Esophagus squamous epithelium (tissue), 5 donors: ENCODE measurements at regions not wholly inside any gene's neighbourhood (a gene's known extent, or its start where the extent isn't known, plus 50 kb on each side); places are given as distances from the start of the nearest gene placed in this dataset.

Experiments
- DNase-seq: peaks from one replicate; lab custom pipeline; 2025; lab: John Stamatoyannopoulos, UW
- H3K27ac ChIP-seq, 4 donors: fragments of 200-600 bp; sonication (generic); one replicate each; pipeline ENCODE4 v1.5.1; 2016 to 2019; ENCODE audit warnings: mild to moderate bottlenecking in 1 of 4
- H3K27me3 ChIP-seq, 4 donors: fragments of 200-600 bp; sonication (generic); 1 replicate in 3 of 4; 2 replicates in 1 of 4; pipeline versions ENCODE4 v1.5.1 to v1.6.0; 2017 to 2021; ENCODE audit warnings: antibody characterized with exemption in 1 of 4
- H3K36me3 ChIP-seq, 3 donors: fragments of 200-600 bp; sonication (generic); one replicate each; pipeline ENCODE4 v1.5.1; 2016 to 2019
- H3K4me1 ChIP-seq, 3 donors: fragments of 200-600 bp; sonication (generic); one replicate each; pipeline ENCODE4 v1.5.1; 2017 to 2019
- H3K4me3 ChIP-seq, 4 donors: fragments of 200-600 bp; sonication (generic); 1 replicate in 3 of 4; 2 replicates in 1 of 4; pipeline ENCODE4 v1.5.1; 2016 to 2019; ENCODE audit warnings: mild to moderate bottlenecking in 2 of 4, moderate library complexity in 1 of 4
- H3K9me3 ChIP-seq, 3 donors: fragments of 200-600 bp; sonication (generic); one replicate each; pipeline ENCODE4 v1.5.1; 2016 to 2019
- CTCF ChIP-seq, 6 experiments: fragments of 450-650 bp in 4 of 6; fragments of 200-600 bp in 2 of 6; sonication (generic) in 2 of 6; IDR thresholded peaks; one replicate each; pipeline ENCODE4 v1.5.1; 2016 to 2019; ENCODE audit warnings: antibody characterized with exemption in 6 of 6, mild to moderate bottlenecking in 4 of 6, moderate library complexity in 4 of 6
- POLR2A ChIP-seq, 4 donors: fragments of 450-650 bp; IDR thresholded peaks; one replicate each; pipeline ENCODE4 v1.6.1; 2017; ENCODE audit warnings: antibody characterized with exemption in 4 of 4, mild to moderate bottlenecking in 4 of 4, moderate library complexity in 3 of 4
- WGBS, 2 donors: methylation state at CpG; one replicate each; pipeline ENCODE4 v1.1.5; 2018; 5-methylcytosine and 5-hydroxymethylcytosine counted together
- intact Hi-C: fragments of 100-400 bp; cut with DNase I; formaldehyde crosslinking; loops from one replicate; pipeline ENCODE4 v1.15.0; 2022
- donor health status: DM: yes; HTN: yes; CAD: no.

- no peaks in the 10 kb centered on the region for H3K36me3 ChIP-seq
- intact Hi-C loops = no loop called here
- H3K9me3 ChIP-seq = no peaks in the 10 kb centered on the region
- H3K4me1 ChIP-seq = no peaks in the 10 kb centered on the region
- DNase-seq = no peak
- 89 to 91% methylated on average over 6 of the region's 7 CpGs for WGBS, 2 donors
- no peak overlapping the region for H3K27ac ChIP-seq
- no peak for TF ChIP-seq CTCF (IDR thresholded peaks at IDR 0.05)
- no peak for TF ChIP-seq POLR2A (IDR thresholded peaks at IDR 0.05)
- no peaks in the 10 kb centered on the region for H3K27me3 ChIP-seq
- no peak overlapping the region for H3K4me3 ChIP-seq
These were observed 466.9 kb downstream of the ENC1 start for GRCh38 chr5:74173665-74174064.

GRCh38 chr5:74173241-74173640 lies 467.3 kb downstream of the ENC1 start:
- 79 to 84% methylated on average over 7 of the region's 7 CpGs for WGBS, 2 donors
- no peaks in the 10 kb centered on the region for H3K9me3 ChIP-seq
- intact Hi-C loops = no loop called here
- no peak for TF ChIP-seq CTCF (IDR thresholded peaks at IDR 0.05)
- TF ChIP-seq POLR2A (IDR thresholded peaks at IDR 0.05) = no peak
- no peak for DNase-seq
- no peak overlapping the region for H3K4me3 ChIP-seq
- no peaks in the 10 kb centered on the region for H3K4me1 ChIP-seq
- H3K36me3 ChIP-seq = no peaks in the 10 kb centered on the region
- no peak overlapping the region for H3K27ac ChIP-seq
- H3K27me3 ChIP-seq = no peaks in the 10 kb centered on the region

GRCh38 chr5:74169701-74170100 lies 470.8 kb downstream of the ENC1 start:
- no peaks in the 10 kb centered on the region for H3K9me3 ChIP-seq
- no peak for DNase-seq
- intact Hi-C loops = no loop called here
- H3K4me1 ChIP-seq = no peaks in the 10 kb centered on the region
- H3K27ac ChIP-seq = no peak overlapping the region
- no peaks in the 10 kb centered on the region for H3K36me3 ChIP-seq
- no peak for TF ChIP-seq CTCF (IDR thresholded peaks at IDR 0.05)
- TF ChIP-seq POLR2A (IDR thresholded peaks at IDR 0.05) = no peak
- no peaks in the 10 kb centered on the region for H3K27me3 ChIP-seq
- no peak overlapping the region for H3K4me3 ChIP-seq
- WGBS, 2 donors = 65 to 83% methylated on average over 2 of the region's 2 CpGs

GRCh38 chr5:74167930-74168315 lies 472.6 kb downstream of the ENC1 start:
- no peak for TF ChIP-seq CTCF (IDR thresholded peaks at IDR 0.05)
- no peak for TF ChIP-seq POLR2A (IDR thresholded peaks at IDR 0.05)
- Histone ChIP-seq H3K4me3 (no peak overlapping the region), H3K27ac (no peak overlapping the region), H3K4me1 (no peaks in the 10 kb centered on the region), H3K36me3 (no peaks in the 10 kb centered on the region), H3K9me3 (no peaks in the 10 kb centered on the region), H3K27me3 (no peaks in the 10 kb centered on the region)
- 66 to 76% methylated on average over 4 of the region's 4 CpGs for WGBS, 2 donors
- intact Hi-C loops = no loop called here
- DNase-seq = no peak

- no peak for DNase-seq
- no peaks in the 10 kb centered on the region for H3K27me3 ChIP-seq
- no peak overlapping the region for H3K27ac ChIP-seq
- no peaks in the 10 kb centered on the region for H3K36me3 ChIP-seq
- H3K4me1 ChIP-seq = no peaks in the 10 kb centered on the region
- no peak overlapping the region for H3K4me3 ChIP-seq
- intact Hi-C loops = no loop called here
- WGBS, 2 donors = 67 to 77% methylated on average over 6 of the region's 6 CpGs
- no peak for TF ChIP-seq CTCF (IDR thresholded peaks at IDR 0.05)
- no peak for TF ChIP-seq POLR2A (IDR thresholded peaks at IDR 0.05)
- no peaks in the 10 kb centered on the region for H3K9me3 ChIP-seq
These were observed 473.2 kb downstream of the ENC1 start for GRCh38 chr5:74167206-74167929.
